HG03103 (cell line): ENCODE measurements at regions not wholly inside any gene's neighbourhood (a gene's known extent, or its start where the extent isn't known, plus 50 kb on each side); places are given as distances from the start of the nearest gene placed in this dataset.

Experiments used
- ATAC-seq: cut with Tn5 transposase; IDR thresholded peaks from one replicate; pipeline ENCODE4 v1.9.1; 2021; ENCODE audit warnings: low read depth; ENCODE audit not compliant: unreplicated experiment

DNA sequence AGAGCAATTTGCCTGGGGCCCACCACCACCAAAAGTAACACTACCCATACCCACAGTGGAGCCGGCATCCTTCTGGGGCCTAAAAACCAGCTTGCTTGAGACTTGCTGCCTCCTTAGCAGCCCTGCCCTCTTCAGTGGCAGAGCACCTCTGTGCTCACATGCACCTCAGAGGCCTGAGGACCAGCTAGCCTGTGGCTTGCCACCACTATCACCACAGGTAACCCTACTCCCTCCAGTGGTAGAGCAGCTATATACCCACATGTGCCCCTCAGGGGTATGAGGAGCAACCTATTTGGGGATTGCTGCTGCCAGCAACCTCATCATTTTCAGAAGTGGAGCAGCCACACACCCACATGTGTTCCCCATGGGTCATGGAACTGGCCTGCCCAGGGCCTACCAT, 111.4 kb upstream of the SPRY2 start:
- no peak for ATAC-seq

DNA sequence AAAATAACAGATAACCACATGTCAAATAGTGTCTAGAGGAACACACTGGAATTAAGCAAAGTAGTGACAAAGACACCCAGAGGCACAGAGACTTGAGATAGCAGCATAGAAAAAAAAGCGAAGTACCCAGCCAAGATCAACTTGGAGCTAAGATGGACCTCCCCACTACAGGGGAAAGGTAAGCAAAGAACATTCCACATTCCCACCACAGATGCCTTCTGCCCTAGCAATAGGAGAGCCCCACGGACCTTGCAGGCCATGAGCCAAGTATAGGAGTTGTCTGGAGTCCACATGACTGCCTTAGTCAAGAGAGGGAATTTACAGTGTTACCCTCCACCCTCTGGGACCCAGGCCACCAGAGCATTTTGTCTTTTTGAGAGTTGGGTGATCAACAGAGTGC, 110.7 kb upstream of the SPRY2 start:
- no peak for ATAC-seq

DNA sequence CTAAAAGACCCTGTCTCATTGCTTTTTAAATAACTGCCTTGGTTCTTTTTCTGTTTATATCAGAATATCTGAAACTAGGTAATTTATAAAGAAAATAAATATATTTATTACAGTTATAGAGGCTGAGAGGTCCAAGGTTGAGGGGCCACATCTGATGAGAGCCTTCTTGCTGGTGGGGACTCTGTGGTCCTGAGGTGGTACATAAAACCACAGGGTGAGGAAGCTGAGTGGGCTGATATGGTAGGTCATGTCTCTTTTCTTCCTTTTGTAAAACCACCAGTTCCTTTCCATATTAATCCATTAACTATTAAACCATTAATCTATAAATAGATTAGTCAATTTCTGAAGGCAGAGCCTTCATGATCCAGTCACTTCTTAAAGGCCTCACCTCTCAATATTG, 109.5 kb upstream of the SPRY2 start:
- no peak for ATAC-seq

DNA sequence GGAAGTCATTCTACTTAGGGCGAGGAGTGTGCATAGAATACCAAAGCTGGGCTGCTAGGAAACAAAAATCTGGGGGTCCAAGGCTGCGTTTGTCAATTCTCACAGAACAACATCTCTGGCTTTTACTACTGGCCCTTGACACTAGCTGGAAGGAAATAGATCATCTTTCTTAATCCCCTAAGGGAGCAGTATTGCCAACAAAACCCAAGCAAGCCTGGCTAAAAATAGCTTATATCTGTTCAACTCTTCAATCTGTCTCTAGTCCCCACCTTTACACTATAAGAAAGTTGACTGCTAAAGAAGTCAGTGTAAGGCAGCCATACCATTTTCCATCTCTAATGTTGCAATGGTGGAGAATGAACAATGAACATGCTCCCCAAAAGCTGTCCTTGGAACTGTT, 107.8 kb upstream of the SPRY2 start:
- no peak for ATAC-seq

DNA sequence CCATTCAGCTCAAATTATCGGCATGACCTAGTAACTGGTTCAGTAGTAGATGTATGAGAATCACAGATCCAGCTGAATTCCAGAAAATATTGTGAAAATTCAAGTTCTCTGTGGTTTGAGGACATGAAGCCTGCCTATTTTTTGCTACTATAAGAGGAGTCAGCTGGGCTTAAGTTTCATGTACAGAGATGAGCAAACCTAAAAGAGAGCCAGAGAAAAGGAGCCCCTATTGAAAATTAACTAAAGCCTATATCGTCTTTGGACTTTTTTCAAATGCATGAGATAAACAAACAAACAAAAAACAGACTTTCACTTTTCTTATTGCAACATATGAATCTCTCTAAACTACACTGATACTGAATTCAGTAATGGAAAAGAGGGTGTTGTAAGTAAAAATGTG, 106.8 kb upstream of the SPRY2 start:
- ATAC-seq, result no peak

DNA sequence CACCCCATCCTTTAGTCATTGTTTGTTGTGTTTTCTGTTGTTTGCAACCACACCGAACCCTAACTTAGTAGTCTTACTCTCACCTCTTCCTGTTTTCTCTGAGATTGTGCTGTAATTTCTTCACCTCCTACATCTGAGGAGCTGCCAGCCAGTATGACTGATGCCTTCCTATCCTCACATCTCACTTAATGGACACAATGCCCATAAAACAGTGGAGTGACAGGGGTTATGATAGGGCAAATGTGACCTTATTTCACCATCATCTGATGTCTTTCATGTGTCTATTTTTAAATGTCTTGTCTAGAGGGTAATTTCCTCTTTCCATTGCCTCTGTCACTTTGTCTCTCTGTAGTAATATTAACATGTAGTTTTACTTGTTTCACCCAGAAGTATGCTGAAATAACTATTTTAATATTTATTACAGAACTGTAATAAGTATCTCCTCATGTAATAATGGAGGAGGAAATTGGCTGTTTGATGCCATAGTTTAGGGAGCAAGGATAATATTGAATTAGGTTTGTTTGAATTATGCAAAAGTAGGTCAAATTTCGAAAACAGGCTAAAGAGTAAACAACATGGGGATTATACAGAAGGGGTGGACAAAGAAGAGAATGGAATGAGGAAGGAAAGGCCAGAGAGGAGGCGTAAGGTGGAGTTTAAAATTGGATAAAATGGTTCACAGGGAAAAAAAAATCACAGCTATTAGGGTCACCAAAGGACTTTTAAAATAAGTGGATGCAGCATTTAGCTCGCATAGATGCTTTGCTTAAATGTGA, 103.5 kb upstream of the SPRY2 start:
- ATAC-seq, result no peak

DNA sequence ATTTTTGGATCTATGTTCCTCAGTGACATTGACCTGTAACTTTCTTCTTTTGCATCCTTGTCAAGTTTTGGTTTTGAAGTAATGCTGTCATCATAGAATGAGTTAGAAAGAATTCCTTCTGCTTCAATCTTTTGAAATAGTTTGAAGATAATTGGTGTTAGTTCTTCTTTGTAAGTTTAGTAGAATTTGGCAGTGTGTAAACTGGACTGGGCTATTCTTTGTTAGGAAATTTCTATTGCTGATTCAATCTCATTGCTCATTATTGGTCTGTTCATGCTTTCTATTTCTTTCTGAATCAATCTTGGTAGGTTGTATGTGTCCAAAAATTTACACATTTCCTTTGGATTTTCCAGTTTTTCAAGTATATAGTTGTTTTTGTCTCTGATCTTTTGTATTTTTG, 101.7 kb upstream of the SPRY2 start:
- no peak for ATAC-seq

DNA sequence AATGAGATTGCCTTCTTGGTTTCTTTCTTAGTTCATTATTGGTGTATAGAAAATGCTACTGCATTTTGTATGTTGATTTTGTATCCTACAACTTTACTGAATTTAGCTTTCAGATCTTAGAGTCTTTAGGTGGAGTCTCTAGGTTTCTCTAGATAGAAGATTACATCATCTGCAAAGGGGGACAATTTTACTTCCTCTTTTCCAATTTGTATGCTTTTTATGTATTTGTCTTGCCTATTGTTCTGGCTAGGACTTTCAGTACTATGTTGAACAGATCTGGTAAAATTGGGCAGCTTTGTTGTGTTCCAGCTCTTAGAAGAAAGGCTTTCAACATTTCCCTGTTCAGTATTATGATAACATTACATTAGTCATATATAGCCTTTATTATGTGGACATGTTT, 101.0 kb upstream of the SPRY2 start:
- no peak for ATAC-seq

DNA sequence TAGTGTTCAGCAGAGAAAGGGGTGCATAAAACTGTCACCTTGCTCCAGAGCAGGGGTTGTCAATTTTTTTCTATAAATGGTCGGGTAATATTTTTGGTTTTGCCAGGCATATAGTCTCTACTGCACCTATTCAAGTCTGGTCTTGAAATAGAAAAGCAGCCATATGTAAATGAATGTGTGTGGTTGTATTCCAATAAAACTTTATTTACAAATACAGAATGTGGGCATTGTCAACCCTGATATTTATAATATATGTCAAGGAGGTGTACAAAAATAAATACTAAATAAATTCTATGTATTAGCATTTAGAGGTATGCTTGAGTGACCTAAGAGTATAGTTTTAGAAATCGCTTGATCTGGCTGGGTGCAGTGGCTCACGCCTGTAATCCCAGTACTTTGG, 97.6 kb upstream of the SPRY2 start:
- ATAC-seq, result no peak

DNA sequence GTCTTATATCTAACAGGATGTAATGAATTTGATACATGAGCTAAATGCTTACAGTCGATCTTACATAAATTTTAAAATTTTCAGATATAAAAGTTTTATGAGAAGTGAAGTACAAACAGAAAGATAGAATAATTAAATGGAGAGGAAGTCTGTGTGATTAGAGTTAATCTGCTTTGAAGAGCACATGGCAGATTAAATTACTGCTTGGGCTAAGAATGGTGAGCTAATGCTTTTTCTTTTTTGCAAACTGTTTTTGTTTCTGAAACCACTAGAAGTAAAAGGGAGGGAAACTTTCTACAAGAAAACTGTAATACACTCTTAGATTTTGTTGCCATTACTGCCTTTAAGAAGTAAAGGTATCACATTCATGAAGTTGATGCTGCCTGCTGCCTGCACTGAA, 96.3 kb upstream of the SPRY2 start:
- no peak for ATAC-seq

DNA sequence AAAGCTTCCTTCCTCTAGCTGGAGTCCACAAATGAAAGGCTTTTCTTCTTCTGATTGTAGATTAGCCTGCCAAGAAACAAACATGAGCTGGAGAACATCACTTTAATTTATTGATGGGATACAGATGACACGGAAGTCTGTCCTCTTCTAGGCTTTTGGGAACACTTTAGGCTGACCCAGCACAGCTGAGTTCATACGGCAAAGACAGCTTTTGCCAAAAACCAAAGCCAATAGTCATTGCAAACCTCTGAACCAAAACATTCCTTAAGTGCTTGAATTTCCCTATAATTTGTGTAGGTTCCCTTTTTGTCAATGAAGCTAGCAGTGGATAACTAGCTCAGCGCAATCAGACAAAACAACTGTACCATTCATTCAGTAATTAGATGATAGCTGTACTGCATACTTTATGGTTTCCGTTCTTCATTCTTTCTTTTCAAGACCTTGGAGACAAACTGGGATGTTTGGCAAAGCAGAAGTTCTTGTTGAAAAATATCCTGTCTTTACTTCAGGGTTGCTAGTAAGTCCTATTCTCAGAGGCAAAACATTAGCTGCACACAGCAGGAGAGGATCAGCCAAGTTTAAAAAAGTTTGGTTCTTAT, 95.7 kb upstream of the SPRY2 start:
- ATAC-seq, result no peak

DNA sequence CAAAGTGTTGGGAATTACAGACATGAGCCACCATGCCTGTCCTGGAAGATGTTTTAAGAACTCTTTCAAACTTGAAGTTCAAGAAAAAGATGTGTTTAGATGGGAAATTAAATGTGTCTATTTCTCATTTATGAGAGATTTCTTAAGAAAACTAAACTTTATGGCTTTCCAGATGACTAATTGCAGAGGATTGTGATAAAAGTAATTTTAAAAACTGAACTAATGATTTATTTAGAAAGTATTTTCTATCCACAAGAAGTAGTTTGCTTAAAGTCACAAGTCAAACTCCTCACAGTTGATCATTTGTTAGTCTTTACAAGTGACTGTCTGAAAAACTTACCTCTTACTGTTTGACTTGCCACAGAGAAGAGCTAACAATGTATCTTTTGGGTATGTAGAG, 89.6 kb upstream of the SPRY2 start:
- no peak for ATAC-seq

DNA sequence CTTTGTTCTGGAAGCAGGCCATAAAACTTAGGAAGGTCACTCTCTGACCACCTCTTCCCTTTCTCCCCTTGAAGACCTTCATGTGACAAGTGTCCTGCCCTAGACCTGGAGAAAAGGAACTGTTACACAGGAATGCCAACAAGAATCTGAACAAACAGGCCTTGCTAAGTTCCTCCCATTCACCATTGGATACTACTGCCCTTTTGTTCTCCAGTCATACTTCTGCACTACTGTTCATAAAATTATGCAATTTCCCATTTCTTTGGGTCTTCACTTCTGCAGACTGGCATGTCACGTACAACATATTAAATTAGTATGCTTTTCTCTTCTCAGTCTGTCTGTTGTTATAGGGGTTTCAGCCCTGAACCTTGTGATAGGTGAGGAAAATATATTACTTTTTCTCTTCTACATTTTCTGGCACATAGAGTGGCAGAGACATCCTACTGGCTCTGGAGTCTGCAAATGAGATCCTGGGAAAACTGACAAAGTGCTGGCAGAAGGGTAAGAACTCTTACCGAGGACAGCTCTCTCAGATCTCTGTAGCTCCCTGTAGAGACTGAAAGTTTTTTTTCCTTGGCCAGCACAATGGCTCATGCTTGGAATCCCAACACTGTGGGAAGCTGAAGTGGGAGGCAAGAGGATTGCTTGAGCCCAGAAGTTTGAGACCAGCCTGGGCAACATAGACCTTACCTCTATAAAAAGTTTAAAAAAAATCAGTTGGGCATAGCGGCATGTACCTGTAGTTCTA, 87.6 kb upstream of the SPRY2 start:
- no peak for ATAC-seq

DNA sequence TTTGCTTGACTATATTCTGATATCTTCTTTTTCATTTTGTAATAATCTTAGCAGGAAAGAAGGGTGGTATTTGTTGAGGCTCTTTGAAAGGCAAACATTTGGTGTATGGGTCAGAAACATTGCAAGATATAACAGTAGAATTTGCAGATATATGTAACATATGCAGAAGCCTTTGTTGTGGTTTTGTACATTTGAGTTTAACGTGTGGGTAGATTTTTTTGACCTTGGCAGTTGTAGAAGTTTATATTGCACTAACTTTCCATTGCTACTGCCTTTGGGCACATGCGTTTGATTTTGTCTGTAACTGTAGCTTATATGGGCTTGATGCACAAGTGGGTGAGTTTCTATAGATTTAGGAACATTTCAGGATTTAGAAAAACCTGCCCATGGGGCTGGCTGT, 78.5 kb upstream of the SPRY2 start:
- ATAC-seq, result no peak

DNA sequence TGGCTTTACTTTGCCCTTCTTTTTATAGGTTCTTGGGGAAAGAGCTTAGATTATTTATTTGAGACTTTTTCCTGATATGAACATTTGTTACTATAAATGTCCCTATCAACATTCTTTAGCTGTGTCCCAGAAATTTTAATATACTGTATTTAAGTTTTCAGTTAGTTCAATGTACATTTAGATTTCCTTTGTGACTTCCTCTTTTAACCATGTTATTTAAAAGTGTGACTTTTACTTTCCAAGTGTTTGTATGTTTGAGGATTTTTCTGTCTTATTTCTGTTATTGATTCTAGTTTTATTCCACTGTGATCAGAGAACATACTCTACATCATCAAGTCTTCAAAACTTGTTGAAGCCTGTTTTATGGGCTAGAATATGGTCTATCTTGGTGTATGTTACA, 72.7 kb upstream of the SPRY2 start:
- no peak for ATAC-seq

DNA sequence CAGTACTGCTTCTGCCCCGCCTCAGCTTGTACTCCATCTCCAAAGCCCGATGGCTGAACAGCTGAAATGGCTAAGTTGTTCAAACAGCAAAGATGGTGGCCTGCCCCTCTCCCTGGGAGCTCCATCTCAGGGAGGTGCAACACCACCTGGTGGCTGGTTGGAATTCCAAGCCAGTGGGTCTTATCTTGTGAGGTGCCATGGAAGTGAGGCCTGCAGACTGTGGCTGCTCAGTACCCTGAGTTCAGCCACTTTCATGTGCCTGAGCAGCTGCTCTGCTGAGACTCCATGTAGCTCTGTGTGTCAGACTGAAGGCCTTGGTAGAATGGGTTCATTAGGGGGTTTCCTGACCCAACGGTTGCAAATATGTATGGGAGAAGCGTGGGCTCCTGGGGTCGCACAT, 67.3 kb upstream of the SPRY2 start:
- ATAC-seq, result no peak

DNA sequence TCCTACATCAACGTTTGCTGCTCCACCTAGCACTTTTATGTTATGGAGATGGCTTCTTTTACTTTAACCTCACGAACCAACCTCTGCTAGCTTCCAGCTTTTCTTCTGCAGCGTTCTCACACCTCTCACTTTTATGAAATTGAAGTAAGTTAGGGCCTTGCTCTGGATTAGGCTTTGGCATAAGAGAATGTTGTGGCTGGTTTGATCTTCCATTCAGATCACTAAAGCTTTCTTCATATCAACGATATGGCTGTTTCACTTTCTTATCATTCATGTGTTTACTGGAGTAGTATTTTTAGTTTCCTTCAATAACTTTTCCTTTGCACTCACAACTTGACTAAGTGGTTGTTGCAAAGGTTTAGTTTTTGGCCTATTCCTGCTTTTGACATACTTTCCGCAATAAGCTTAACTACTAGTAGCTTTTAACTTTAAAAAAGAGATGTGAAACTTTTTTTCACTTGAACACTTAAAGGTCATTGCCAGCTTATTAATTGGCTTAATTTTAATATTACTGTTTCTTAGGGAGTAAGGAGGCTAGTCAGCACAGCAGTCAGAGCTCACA, 60.0 kb upstream of the SPRY2 start:
- no peak for ATAC-seq

DNA sequence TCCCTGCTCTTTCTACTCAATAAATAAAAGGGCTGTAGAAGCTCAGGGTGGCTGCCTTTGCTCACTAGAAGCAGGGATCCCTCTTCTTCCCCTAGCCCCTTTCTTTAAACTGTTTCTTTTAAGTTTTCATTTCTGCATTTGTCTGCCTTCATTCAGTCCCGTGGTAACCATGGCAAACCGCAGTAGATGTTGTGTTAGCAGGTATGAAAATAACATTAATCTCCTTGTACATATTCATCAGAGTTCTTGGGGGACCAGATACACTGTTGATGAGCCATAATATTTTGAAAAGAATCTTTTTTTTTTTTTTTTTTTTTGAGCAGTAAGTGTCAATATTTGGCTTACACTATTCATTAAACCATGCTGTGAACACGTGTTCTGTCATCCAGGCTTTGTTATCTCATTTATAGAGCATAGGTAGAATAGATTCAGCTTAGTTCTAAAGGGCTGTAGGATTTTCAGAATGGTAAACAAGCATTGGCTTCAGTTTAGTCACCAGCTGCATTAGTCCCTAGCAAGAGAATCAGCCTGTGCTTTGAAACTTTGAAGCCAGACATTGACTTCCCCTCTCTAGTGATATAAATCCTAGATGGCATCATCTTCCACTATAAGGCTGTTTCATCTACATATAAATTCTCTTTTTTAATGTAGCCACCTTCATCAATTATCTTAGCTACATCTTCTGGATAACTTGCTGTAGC, 59.4 kb upstream of the SPRY2 start:
- ATAC-seq, result no peak

DNA sequence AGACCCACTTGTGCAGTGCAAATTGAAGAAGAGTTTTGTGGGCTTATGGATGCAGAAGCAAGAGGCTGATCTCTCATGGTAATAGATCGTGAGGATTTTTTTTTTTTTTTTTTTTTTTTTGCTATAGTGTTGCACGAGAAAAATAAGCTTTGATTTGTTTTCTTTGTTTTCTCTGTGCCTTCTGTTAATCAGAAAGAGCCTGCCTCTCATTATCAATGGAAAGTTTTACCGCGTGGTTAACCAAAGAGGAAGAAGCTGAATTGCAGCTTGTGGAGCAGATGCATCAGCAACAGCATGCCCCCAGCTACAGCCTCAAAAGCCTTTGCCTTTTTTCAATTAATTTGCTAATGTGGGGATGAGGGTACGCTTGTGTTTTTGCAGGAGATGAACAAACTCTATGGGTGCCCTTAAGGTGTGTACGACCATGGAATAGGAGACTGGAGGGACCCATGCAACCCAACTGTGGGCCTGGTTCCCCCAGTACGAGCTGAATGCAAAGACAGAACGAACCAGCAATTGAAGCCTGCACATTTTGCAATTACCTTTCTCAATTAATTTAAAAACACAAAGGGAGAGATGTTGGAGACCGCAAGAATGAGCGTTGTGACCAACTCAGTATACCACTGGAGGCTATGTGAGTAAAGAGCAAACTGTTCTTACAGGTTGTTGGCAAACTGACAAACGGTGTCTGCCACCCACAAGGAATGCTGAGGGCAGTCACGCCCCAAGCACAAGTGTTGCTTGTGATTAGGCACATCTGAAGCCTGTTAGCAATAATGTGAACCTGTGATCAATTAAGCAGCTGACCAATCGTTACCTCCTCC, 58.6 kb upstream of the SPRY2 start:
- no peak for ATAC-seq
